ENCODE measurements at regions not wholly inside any gene's neighbourhood (a gene's known extent, or its start where the extent isn't known, plus 50 kb on each side); places are given as distances from the start of the nearest gene placed in this dataset.

- no peak for DNase-seq (ENCODE audit: low read depth)
- no peak for TF ChIP-seq CTCF (conservative IDR thresholded peaks at IDR 0.05; ENCODE audit: low read length)
- no peak overlapping the region for H3K4me3 ChIP-seq (ENCODE audit: low read length)
Measured at GRCh38 chr1:101145449-101145820, 91.4 kb upstream of the S1PR1 start.

- DNase-seq (ENCODE audit: low read depth): no peak
- no peak for TF ChIP-seq CTCF (conservative IDR thresholded peaks at IDR 0.05; ENCODE audit: low read length)
- H3K4me3 ChIP-seq (ENCODE audit: low read length): no peak overlapping the region
Measured at GRCh38 chr1:101144671-101145448, 92.0 kb upstream of the S1PR1 start.

GRCh38 chr1:101142244-101142643 lies 94.6 kb upstream of the S1PR1 start:
- no peak overlapping the region for H3K4me3 ChIP-seq (ENCODE audit: low read length)
- TF ChIP-seq CTCF (conservative IDR thresholded peaks at IDR 0.05; ENCODE audit: low read length): no peak
- no peak for DNase-seq (ENCODE audit: low read depth)

GRCh38 chr1:101141376-101141775 lies 95.4 kb upstream of the S1PR1 start:
- no peak for DNase-seq (ENCODE audit: low read depth)
- TF ChIP-seq CTCF (conservative IDR thresholded peaks at IDR 0.05; ENCODE audit: low read length): no peak
- H3K4me3 ChIP-seq (ENCODE audit: low read length): no peak overlapping the region

- TF ChIP-seq CTCF (conservative IDR thresholded peaks at IDR 0.05; ENCODE audit: low read length): no peak
- DNase-seq (ENCODE audit: low read depth): no peak
- H3K4me3 ChIP-seq (ENCODE audit: low read length): no peak overlapping the region
Measured at GRCh38 chr1:101139821-101140718, 96.7 kb upstream of the S1PR1 start.

- no peak for TF ChIP-seq CTCF (conservative IDR thresholded peaks at IDR 0.05; ENCODE audit: low read length)
- no peak for DNase-seq (ENCODE audit: low read depth)
- no peak overlapping the region for H3K4me3 ChIP-seq (ENCODE audit: low read length)
Measured at GRCh38 chr1:101139130-101139529, 97.7 kb upstream of the S1PR1 start.

All from AG10803 (cell line).